SK-N-DZ (cell line): ENCODE measurements at regions not wholly inside any gene's neighbourhood (a gene's known extent, or its start where the extent isn't known, plus 50 kb on each side); places are given as distances from the start of the nearest gene placed in this dataset.

Source experiments
- DNase-seq: peaks from one replicate; pipeline ENCODE4 v3.0.0-alpha.2; 2015; ENCODE audit warnings: low spot score

- peak; percentile 90 for DNase-seq
Measured at GRCh38 chr20:48405909-48406308, 421.9 kb downstream of the PREX1 start.

GRCh38 chr20:48404598-48404997 is 423.2 kb downstream of the PREX1 start:
- DNase-seq = no peak

DNA sequence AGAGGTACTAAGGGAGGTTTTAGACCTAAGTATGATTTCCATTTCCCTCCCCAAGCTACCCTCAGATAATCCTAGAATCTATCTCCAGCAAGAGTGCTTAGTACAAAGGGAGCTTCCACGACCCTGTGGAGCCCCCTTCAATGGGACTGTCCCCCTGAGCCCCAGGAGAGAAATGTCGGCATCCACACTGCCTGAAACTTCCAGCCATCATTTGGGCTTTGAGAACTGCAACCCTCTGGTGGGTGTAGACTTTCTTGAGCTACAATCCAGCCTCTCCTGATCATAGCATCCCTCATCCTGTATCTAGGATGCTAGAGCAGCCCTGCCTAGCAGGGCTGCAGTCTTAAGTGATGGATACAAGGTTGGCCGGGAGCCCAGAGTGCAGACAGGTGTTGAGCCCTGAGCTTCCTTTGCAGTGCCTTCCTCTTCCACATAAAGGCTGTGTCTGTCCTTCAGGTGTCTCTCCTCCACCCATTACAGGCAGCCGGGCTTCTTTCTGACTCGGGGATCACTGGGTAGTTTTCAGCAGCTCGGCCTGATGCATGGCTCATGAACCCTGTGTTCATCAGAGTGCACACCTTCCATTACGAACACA is 424.5 kb downstream of the PREX1 start:
- no peak for DNase-seq

DNA sequence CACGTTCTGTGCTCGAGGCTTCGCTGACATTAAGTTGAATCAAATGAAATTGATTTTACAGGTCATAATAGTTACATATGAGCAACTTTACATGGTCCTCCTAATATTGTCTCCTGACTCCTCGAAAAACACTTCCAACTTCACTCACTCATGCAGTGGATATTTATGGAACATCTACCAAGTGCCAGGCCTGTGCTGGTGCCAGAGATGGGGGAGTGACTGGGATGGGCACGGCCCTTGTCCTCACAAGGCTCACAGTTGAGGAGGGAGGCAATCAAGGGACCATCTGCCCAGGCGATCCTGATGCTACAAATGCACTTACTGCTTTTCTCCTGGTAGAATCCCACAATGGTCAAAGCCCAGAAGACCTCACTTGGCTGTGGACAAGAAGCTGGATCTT is 426.4 kb downstream of the PREX1 start:
- DNase-seq = no peak

DNA sequence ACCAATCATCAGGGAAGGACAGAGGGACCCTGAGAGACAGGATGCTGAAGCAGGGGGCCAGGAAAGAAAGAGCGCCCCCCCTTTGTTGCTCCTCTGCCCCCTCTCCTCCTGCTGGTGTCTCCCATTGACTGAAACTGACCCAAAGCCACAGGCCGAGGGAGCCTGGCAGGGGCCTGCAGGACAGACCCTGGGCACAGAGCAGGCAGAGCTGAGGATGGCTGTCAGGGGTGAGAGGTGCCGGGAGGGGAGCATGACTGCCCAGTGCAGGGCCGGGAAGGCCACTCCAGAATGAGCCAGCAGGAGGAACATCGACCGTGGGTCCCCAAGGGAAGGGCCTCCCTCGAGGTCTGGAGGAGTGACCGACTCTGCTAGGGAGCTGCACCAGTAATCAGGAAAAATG is 427.8 kb downstream of the PREX1 start:
- peak; percentile 39 for DNase-seq

GRCh38 chr20:48398506-48399449 is 429.0 kb downstream of the PREX1 start:
- DNase-seq = peak; percentile 60

- peak; percentile 76 for DNase-seq
Measured at GRCh38 chr20:48396981-48397861, 430.6 kb downstream of the PREX1 start.

GRCh38 chr20:48395816-48396546 is 431.8 kb downstream of the PREX1 start:
- DNase-seq = no peak

- no peak for DNase-seq
Measured at GRCh38 chr20:48394415-48395081, 433.3 kb downstream of the PREX1 start.

GRCh38 chr20:48393737-48394314 is 434.0 kb downstream of the PREX1 start:
- no peak for DNase-seq

- DNase-seq = no peak
Measured at GRCh38 chr20:48393311-48393685, 434.5 kb downstream of the PREX1 start.

GRCh38 chr20:48392407-48393310 is 435.1 kb downstream of the PREX1 start:
- no peak for DNase-seq

- no peak for DNase-seq
Measured at GRCh38 chr20:48390981-48391380, 436.8 kb downstream of the PREX1 start.

DNA sequence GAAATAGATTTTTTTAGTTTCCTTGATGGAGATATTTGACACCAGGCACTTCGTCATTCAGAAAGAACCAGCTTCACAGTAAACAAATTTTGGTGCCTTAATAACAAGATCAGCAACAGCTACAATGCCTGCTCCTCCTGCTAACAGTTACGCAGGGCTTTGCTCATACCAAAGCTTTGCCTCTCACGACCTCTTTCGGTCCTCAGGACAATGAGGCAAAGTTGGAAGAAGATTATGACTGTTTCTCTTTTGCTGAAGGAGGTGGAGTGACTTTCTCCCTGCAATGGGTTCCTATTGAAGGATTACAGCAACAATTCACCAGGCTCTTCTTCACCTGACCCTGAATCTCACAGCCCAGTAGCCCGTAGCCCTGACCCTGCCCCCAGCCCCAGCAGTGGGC is 440.1 kb downstream of the PREX1 start:
- DNase-seq = no peak

- DNase-seq = no peak
Measured at GRCh38 chr20:48385527-48385926, 442.3 kb downstream of the PREX1 start.

DNA sequence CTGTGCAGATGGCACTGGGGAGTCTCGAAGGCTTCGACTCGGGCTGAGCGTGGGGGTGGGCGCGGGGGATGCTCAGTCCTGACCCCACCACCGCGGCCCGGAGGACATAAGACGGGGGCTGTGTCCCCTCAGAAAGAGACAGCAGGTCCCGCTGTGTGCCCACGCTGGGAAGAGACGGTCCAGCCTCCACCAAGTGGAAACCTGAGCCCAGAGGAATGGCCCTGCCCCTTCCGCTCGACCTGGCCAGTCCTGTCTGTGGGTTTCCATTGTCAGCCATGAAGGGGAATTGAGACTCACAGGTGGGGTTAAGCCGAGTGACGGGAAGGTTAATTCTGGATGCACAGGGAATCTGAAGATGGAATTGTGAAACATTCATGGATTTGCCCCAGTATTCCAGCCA is 442.7 kb downstream of the PREX1 start:
- DNase-seq = no peak

GRCh38 chr20:48384147-48384818 is 443.5 kb downstream of the PREX1 start:
- no peak for DNase-seq

DNA sequence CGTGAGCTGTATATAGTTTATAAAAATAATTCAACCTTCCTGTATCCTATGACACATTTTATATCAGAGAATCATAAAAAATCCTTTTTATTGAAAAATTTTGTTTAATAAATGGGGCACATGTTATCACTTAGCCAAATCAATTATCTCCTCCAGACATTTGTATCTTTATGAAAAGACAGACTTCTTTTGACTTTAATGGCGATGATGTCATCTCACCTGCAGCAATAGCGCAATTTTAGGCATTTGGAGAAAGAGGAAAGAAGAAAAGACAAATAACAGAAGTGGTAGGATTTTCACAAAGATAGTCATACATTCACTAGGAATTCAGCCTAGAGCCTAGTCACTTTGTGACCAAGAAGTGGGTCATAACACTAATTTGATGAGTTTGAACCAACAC is 444.5 kb downstream of the PREX1 start:
- no peak for DNase-seq

- no peak for DNase-seq
Measured at GRCh38 chr20:48382304-48382703, 445.5 kb downstream of the PREX1 start.
